ENCODE measurements at regions not wholly inside any gene's neighbourhood (a gene's known extent, or its start where the extent isn't known, plus 50 kb on each side); places are given as distances from the start of the nearest gene placed in this dataset.
A peak's percentile ranks its signal among the peaks of the same experiment; 100 is the strongest.
"Not testable (repeated sequence)": the region's sequence is repeated elsewhere in the genome, so short reads cannot be mapped to it uniquely, and the experiment has no call there.

GRCh38 chr14:34062353-34062973 is 111.6 kb upstream of the EGLN3 start:
- DNase-seq, result no peak

GRCh38 chr14:34060651-34060999 is 109.8 kb upstream of the EGLN3 start:
- DNase-seq, result no peak

GRCh38 chr14:34059925-34060650 is 109.2 kb upstream of the EGLN3 start:
- DNase-seq, result peak; percentile 90

- no peak for DNase-seq
Measured at GRCh38 chr14:34059037-34059924, 108.4 kb upstream of the EGLN3 start.

GRCh38 chr14:34058510-34058909 is 107.6 kb upstream of the EGLN3 start:
- DNase-seq, result no peak

GRCh38 chr14:34056046-34056445 is 105.2 kb upstream of the EGLN3 start:
- no peak for DNase-seq

- no peak for DNase-seq
Measured at GRCh38 chr14:34055157-34055950, 104.5 kb upstream of the EGLN3 start.

GRCh38 chr14:34053666-34054065 is 102.8 kb upstream of the EGLN3 start:
- no peak for DNase-seq

- DNase-seq, result no peak
Measured at GRCh38 chr14:34052658-34053014, 101.8 kb upstream of the EGLN3 start.

GRCh38 chr14:34051966-34052657 is 101.2 kb upstream of the EGLN3 start:
- DNase-seq, result no peak

- no peak for DNase-seq
Measured at GRCh38 chr14:34050606-34051005, 99.7 kb upstream of the EGLN3 start.

GRCh38 chr14:34049790-34050189 is 98.9 kb upstream of the EGLN3 start:
- no peak for DNase-seq

- not testable (repeated sequence) for DNase-seq
Measured at GRCh38 chr14:34049187-34049586, 98.3 kb upstream of the EGLN3 start.

- DNase-seq, result no peak
Measured at GRCh38 chr14:34046799-34047520, 96.1 kb upstream of the EGLN3 start.

GRCh38 chr14:34044666-34045306 is 93.9 kb upstream of the EGLN3 start:
- no peak for DNase-seq

GRCh38 chr14:34044373-34044637 is 93.4 kb upstream of the EGLN3 start:
- DNase-seq, result no peak

GRCh38 chr14:34043627-34044372 is 92.9 kb upstream of the EGLN3 start:
- no peak for DNase-seq

- DNase-seq, result no peak
Measured at GRCh38 chr14:34041220-34041619, 90.3 kb upstream of the EGLN3 start.

- no peak for DNase-seq
Measured at GRCh38 chr14:34040766-34041165, 89.9 kb upstream of the EGLN3 start.

GRCh38 chr14:34039428-34040047 is 88.7 kb upstream of the EGLN3 start:
- no peak for DNase-seq

All from right kidney (tissue), 1 donor.